Right cardiac atrium (tissue), 5 donors: ENCODE measurements at regions not wholly inside any gene's neighbourhood (a gene's known extent, or its start where the extent isn't known, plus 50 kb on each side); places are given as distances from the start of the nearest gene placed in this dataset.

Source experiments
- ATAC-seq, 2 donors: fragments of 200-7000 bp; cut with Tn5 transposase; one replicate each; pipeline versions ENCODE4 v1.8.0 to v1.9.1; 2020; ENCODE audit warnings: moderate library complexity in 2 of 2, mild to moderate bottlenecking in 1 of 2
- DNase-seq, 3 donors: peaks; one replicate each; pipeline ENCODE4 v3.0.0-alpha.2; 2020
- H3K27ac ChIP-seq: one replicate; pipeline ENCODE4 v1.5.1; 2013; ENCODE audit warnings: mild to moderate bottlenecking, low read length, control low read depth, moderate library complexity
- H3K27me3 ChIP-seq: one replicate; pipeline ENCODE4 v1.6.1; 2013; ENCODE audit not compliant: control insufficient read depth, insufficient read depth
- H3K4me1 ChIP-seq: one replicate; pipeline ENCODE4 v1.6.1; 2013; ENCODE audit warnings: low read length; ENCODE audit not compliant: control insufficient read depth, insufficient read depth
- H3K4me3 ChIP-seq: one replicate; pipeline ENCODE4 v1.5.1; 2013; ENCODE audit warnings: low read length, control low read depth
- H3K9me3 ChIP-seq: one replicate; pipeline ENCODE4 v1.6.1; 2013; ENCODE audit warnings: low read length; ENCODE audit not compliant: control insufficient read depth
- WGBS: extraction: QIAGEN DNeasy Blood & Tissue Kit; methylation state at CpG from one replicate; pipeline ENCODE4 v1.1.7; 2013; 5-methylcytosine and 5-hydroxymethylcytosine counted together
- intact Hi-C, 4 donors: fragments of 100-400 bp; cut with DNase I; formaldehyde crosslinking; loops; one replicate each; pipeline versions ENCODE4 v1.11.0 to v1.14.0; 2022 to 2023
- donor health status: healthy with polysubstance abuse.
- donor health status: DM: no; HTN: yes; CAD: no.
- donor health status: DM: no; HTN: no; CAD: no.
- donor health status: DM: no; HTN: yes; CAD: no; lungs with severe emphysema.
- donor health status: DM: yes; HTN: yes; CAD: no.

- intact Hi-C loops, result no loop called here
Observed at GRCh38 chr5:92514896-92515295, 1066.1 kb downstream of the NR2F1-AS1 start.

GRCh38 chr5:92513067-92513466 lies 1068.0 kb downstream of the NR2F1-AS1 start:
- 79% methylated on average over 1 of the region's 1 CpG for WGBS
- DNase-seq (no peak), ATAC-seq (no peak)
- Histone ChIP-seq H3K9me3 (peaks cover 3% of the 10 kb centered on the region), H3K27me3 (no peaks in the 10 kb centered on the region), H3K4me1 (no peaks in the 10 kb centered on the region), H3K4me3 (no peak overlapping the region), H3K27ac (no peak overlapping the region)
- intact Hi-C loops, result no loop called here

More at GRCh38 chr5:92514896-92515295, 1066.1 kb downstream of the NR2F1-AS1 start:
- no peak overlapping the region for H3K4me3 ChIP-seq
- no peaks in the 10 kb centered on the region for H3K4me1 ChIP-seq
- DNase-seq, result no peak
- H3K27ac ChIP-seq, result no peak overlapping the region
- H3K27me3 ChIP-seq, result no peaks in the 10 kb centered on the region
- H3K9me3 ChIP-seq, result peaks cover 3% of the 10 kb centered on the region
- ATAC-seq, result no peak

- no peak for ATAC-seq
- Histone ChIP-seq H3K27me3 (no peaks in the 10 kb centered on the region), H3K27ac (no peak overlapping the region), H3K4me1 (no peaks in the 10 kb centered on the region), H3K9me3 (peaks cover 3% of the 10 kb centered on the region), H3K4me3 (no peak overlapping the region)
- DNase-seq, result no peak
- intact Hi-C loops, result no loop called here
Observed at GRCh38 chr5:92508271-92508670, 1072.7 kb downstream of the NR2F1-AS1 start.

GRCh38 chr5:92505925-92506324 lies 1075.1 kb downstream of the NR2F1-AS1 start:
- Histone ChIP-seq H3K4me1 (no peaks in the 10 kb centered on the region), H3K9me3 (peaks cover under 1% of the 10 kb centered on the region), H3K27ac (no peak overlapping the region), H3K27me3 (no peaks in the 10 kb centered on the region), H3K4me3 (no peak overlapping the region)
- no peak for DNase-seq
- intact Hi-C loops, result no loop called here
- no peak for ATAC-seq

- Histone ChIP-seq H3K27me3 (no peaks in the 10 kb centered on the region), H3K9me3 (no peaks in the 10 kb centered on the region), H3K4me1 (no peaks in the 10 kb centered on the region), H3K27ac (no peak overlapping the region), H3K4me3 (no peak overlapping the region)
- intact Hi-C loops, result no loop called here
- DNase-seq (no peak), ATAC-seq (no peak)
- 84% methylated on average over 3 of the region's 3 CpGs for WGBS
Observed at GRCh38 chr5:92505145-92505544, 1075.9 kb downstream of the NR2F1-AS1 start.

- DNase-seq, result no peak
- no peaks in the 10 kb centered on the region for H3K27me3 ChIP-seq
- H3K4me1 ChIP-seq, result no peaks in the 10 kb centered on the region
- no peak overlapping the region for H3K27ac ChIP-seq
- ATAC-seq, result no peak
- no peaks in the 10 kb centered on the region for H3K9me3 ChIP-seq
- intact Hi-C loops, result no loop called here
- WGBS, result 71% methylated on average over 2 of the region's 2 CpGs
- H3K4me3 ChIP-seq, result no peak overlapping the region
Observed at GRCh38 chr5:92504346-92504745, 1076.7 kb downstream of the NR2F1-AS1 start.

GRCh38 chr5:92500752-92501151 lies 1080.3 kb downstream of the NR2F1-AS1 start:
- Histone ChIP-seq H3K9me3 (no peaks in the 10 kb centered on the region), H3K27me3 (no peaks in the 10 kb centered on the region), H3K27ac (no peak overlapping the region), H3K4me1 (no peaks in the 10 kb centered on the region), H3K4me3 (no peak overlapping the region)
- intact Hi-C loops, result no loop called here
- DNase-seq (no peak), ATAC-seq (no peak)
- 94% methylated on average over 2 of the region's 2 CpGs for WGBS

- DNase-seq (no peak), ATAC-seq (no peak)
- H3K4me1 ChIP-seq, result peaks cover 2% of the 10 kb centered on the region
- no peak overlapping the region for H3K27ac ChIP-seq
- H3K9me3 ChIP-seq, result no peaks in the 10 kb centered on the region
- intact Hi-C loops, result no loop called here
- no peaks in the 10 kb centered on the region for H3K27me3 ChIP-seq
- H3K4me3 ChIP-seq, result no peak overlapping the region
Observed at GRCh38 chr5:92496545-92496944, 1084.5 kb downstream of the NR2F1-AS1 start.

DNA sequence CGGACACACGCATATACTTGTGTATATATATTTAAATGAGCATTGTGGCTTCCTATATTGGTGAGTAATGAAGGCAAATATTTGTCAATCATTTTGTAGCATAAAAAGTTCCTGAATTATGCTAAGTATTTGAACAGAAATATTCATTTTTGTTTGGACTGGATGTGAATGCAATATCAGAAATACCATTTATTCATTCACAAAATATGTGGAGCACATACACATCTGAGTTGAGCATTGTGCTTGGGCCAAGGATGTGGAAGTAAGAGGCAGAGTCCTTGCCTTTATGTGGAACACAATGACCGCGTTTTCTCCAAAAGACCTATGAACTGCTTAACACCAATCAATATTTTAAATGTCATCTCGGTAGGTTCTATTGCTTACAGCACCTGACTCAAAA lies 1086.5 kb downstream of the NR2F1-AS1 start:
- intact Hi-C loops, result no loop called here
- Histone ChIP-seq H3K4me3 (no peak overlapping the region), H3K9me3 (no peaks in the 10 kb centered on the region), H3K4me1 (peaks cover 2% of the 10 kb centered on the region), H3K27me3 (no peaks in the 10 kb centered on the region), H3K27ac (no peak overlapping the region)
- 87% methylated on average over 5 of the region's 5 CpGs for WGBS
- ATAC-seq (no peak), DNase-seq (no peak)

GRCh38 chr5:92492908-92493307 lies 1088.1 kb downstream of the NR2F1-AS1 start:
- H3K27me3 ChIP-seq, result no peaks in the 10 kb centered on the region
- peaks cover 2% of the 10 kb centered on the region for H3K4me1 ChIP-seq
- 14% methylated on average over 3 of the region's 3 CpGs for WGBS
- H3K9me3 ChIP-seq, result no peaks in the 10 kb centered on the region
- no peak for DNase-seq
- ATAC-seq, result no peak
- no peak overlapping the region for H3K4me3 ChIP-seq
- intact Hi-C loops, result no loop called here
- H3K27ac ChIP-seq, result no peak overlapping the region

GRCh38 chr5:92484484-92484883 lies 1096.5 kb downstream of the NR2F1-AS1 start:
- no peaks in the 10 kb centered on the region for H3K27me3 ChIP-seq
- no peak overlapping the region for H3K27ac ChIP-seq
- H3K4me3 ChIP-seq, result no peak overlapping the region
- no peaks in the 10 kb centered on the region for H3K4me1 ChIP-seq
- no peak for DNase-seq
- H3K9me3 ChIP-seq, result no peaks in the 10 kb centered on the region
- intact Hi-C loops, result no loop called here
- no peak for ATAC-seq

GRCh38 chr5:92472981-92473566 lies 1090.0 kb upstream of the ARRDC3 start:
- no peaks in the 10 kb centered on the region for H3K4me1 ChIP-seq
- DNase-seq, result no peak
- H3K27me3 ChIP-seq, result no peaks in the 10 kb centered on the region
- 67% methylated on average over 1 of the region's 1 CpG for WGBS
- H3K9me3 ChIP-seq, result peaks cover 3% of the 10 kb centered on the region
- no peak for ATAC-seq
- H3K27ac ChIP-seq, result no peak overlapping the region
- H3K4me3 ChIP-seq, result no peak overlapping the region
- intact Hi-C loops, result no loop called here
